ENCODE measurements at regions not wholly inside any gene's neighbourhood (a gene's known extent, or its start where the extent isn't known, plus 50 kb on each side); places are given as distances from the start of the nearest gene placed in this dataset.
"Not testable (repeated sequence)": the region's sequence is repeated elsewhere in the genome, so short reads cannot be mapped to it uniquely, and the experiment has no call there.

GRCh38 chr12:72888693-72889092 is 616.5 kb downstream of the TRHDE start:
- DNase-seq (ENCODE audit: low read depth): peak; percentile 36
- TF ChIP-seq CTCF (IDR thresholded peaks at IDR 0.05; ENCODE audit: low read depth, low read length) (no peak), MYC (IDR thresholded peaks at IDR 0.05; ENCODE audit: low read depth, low read length) (no peak), POLR2A (IDR thresholded peaks at IDR 0.05; ENCODE audit: extremely low read depth, insufficient read length) (no peak)
- TF ChIP-seq, protein P1, sequence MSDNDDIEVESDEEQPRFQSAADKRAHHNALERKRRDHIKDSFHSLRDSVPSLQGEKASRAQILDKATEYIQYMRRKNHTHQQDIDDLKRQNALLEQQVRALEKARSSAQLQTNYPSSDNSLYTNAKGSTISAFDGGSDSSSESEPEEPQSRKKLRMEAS (IDR thresholded peaks at IDR 0.05; ENCODE audit: low read depth, low read length): no peak

GRCh38 chr12:72889791-72890190 is 617.6 kb downstream of the TRHDE start:
- H3K4me3 ChIP-seq (ENCODE audit: low read depth, low read length): no peak overlapping the region
- DNase-seq (ENCODE audit: low read depth): no peak
- TF ChIP-seq CTCF (IDR thresholded peaks at IDR 0.05; ENCODE audit: low read depth, low read length) (no peak), POLR2A (IDR thresholded peaks at IDR 0.05; ENCODE audit: extremely low read depth, insufficient read length) (no peak), MYC (IDR thresholded peaks at IDR 0.05; ENCODE audit: low read depth, low read length) (no peak)
- TF ChIP-seq, protein P1 (IDR thresholded peaks at IDR 0.05; ENCODE audit: low read depth, low read length): no peak

More at GRCh38 chr12:72888693-72889092, 616.5 kb downstream of the TRHDE start:
- H3K4me3 ChIP-seq (ENCODE audit: low read depth, low read length): no peak overlapping the region

- TF ChIP-seq CTCF (IDR thresholded peaks at IDR 0.05; ENCODE audit: low read depth, low read length): no peak
- TF ChIP-seq MYC (IDR thresholded peaks at IDR 0.05; ENCODE audit: low read depth, low read length): no peak
- TF ChIP-seq POLR2A (IDR thresholded peaks at IDR 0.05; ENCODE audit: extremely low read depth, insufficient read length): no peak
- TF ChIP-seq, protein P1 (IDR thresholded peaks at IDR 0.05; ENCODE audit: low read depth, low read length): no peak
- no peak for DNase-seq (ENCODE audit: low read depth)
- H3K4me3 ChIP-seq (ENCODE audit: low read depth, low read length): no peak overlapping the region
These were observed 629.5 kb downstream of the TRHDE start for GRCh38 chr12:72901685-72902084.

- no peak overlapping the region for H3K4me3 ChIP-seq (ENCODE audit: low read depth, low read length)
- no peak for DNase-seq (ENCODE audit: low read depth)
- TF ChIP-seq, protein P1 (IDR thresholded peaks at IDR 0.05; ENCODE audit: low read depth, low read length): no peak
- TF ChIP-seq CTCF (IDR thresholded peaks at IDR 0.05; ENCODE audit: low read depth, low read length): no peak
- no peak for TF ChIP-seq MYC (IDR thresholded peaks at IDR 0.05; ENCODE audit: low read depth, low read length)
- TF ChIP-seq POLR2A (IDR thresholded peaks at IDR 0.05; ENCODE audit: extremely low read depth, insufficient read length): no peak
These were observed 653.5 kb downstream of the TRHDE start for GRCh38 chr12:72925716-72926115.

DNA sequence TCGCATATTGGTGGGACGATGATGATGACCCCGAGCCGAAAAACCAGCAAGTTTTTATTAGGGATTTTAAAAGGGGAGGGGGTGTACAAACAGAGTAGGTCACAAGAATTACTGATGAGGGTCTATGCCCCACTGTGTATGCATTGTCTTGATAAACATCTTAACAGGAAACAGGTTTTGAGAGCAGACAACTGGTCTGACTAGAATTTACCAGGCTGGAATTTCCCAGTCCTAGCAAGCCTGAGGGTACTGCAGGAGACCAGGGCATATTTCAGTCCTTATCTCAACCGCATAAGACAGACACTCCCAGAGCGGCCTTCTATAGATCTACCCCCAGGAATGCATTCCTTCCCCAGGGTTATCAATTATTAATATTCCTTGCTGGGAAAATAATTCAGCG is 659.7 kb downstream of the TRHDE start:
- not testable (repeated sequence) for H3K4me3 ChIP-seq (ENCODE audit: low read depth, low read length)

GRCh38 chr12:72937486-72937885 is 665.3 kb downstream of the TRHDE start:
- TF ChIP-seq, protein P1 (IDR thresholded peaks at IDR 0.05; ENCODE audit: low read depth, low read length): no peak
- TF ChIP-seq CTCF (IDR thresholded peaks at IDR 0.05; ENCODE audit: low read depth, low read length) (no peak), POLR2A (IDR thresholded peaks at IDR 0.05; ENCODE audit: extremely low read depth, insufficient read length) (no peak), MYC (IDR thresholded peaks at IDR 0.05; ENCODE audit: low read depth, low read length) (no peak)
- DNase-seq (ENCODE audit: low read depth): no peak
- no peak overlapping the region for H3K4me3 ChIP-seq (ENCODE audit: low read depth, low read length)

More for the DNA sequence above, 659.7 kb downstream of the TRHDE start:
- DNase-seq (ENCODE audit: low read depth): not testable (repeated sequence)
